Stimulated activated CD4-positive, alpha-beta T cell treated with anti-CD3 and anti-CD28 coated beads, Interleukin-15, amount 100 ng/mL, for 48 hours (primary cell): ENCODE measurements at regions not wholly inside any gene's neighbourhood (a gene's known extent, or its start where the extent isn't known, plus 50 kb on each side); places are given as distances from the start of the nearest gene placed in this dataset.

Experiments
- DNase-seq, 2 donors: peaks; one replicate each; pipeline ENCODE4 v3.0.0-alpha.2; 2020; ENCODE audit warnings: low read depth in 2 of 2

- DNase-seq: no peak
These were observed 507.9 kb downstream of the RPS24 start for GRCh38 chr10:78541481-78542140.

GRCh38 chr10:78542141-78542489 is 508.5 kb downstream of the RPS24 start:
- DNase-seq: no peak

GRCh38 chr10:78542521-78542920 is 508.9 kb downstream of the RPS24 start:
- no peak for DNase-seq

- no peak for DNase-seq
These were observed 509.5 kb downstream of the RPS24 start for GRCh38 chr10:78543031-78543748.

- DNase-seq: peak in 1 of 2 donors; percentile 7
These were observed 510.2 kb downstream of the RPS24 start for GRCh38 chr10:78543749-78544362.

GRCh38 chr10:78544423-78545090 is 510.9 kb downstream of the RPS24 start:
- DNase-seq: no peak

GRCh38 chr10:78545756-78546155 is 512.1 kb downstream of the RPS24 start:
- no peak for DNase-seq

- DNase-seq: no peak
These were observed 513.7 kb downstream of the RPS24 start for GRCh38 chr10:78547397-78547796.

GRCh38 chr10:78547905-78548304 is 514.2 kb downstream of the RPS24 start:
- DNase-seq: no peak

- no peak for DNase-seq
These were observed 514.7 kb downstream of the RPS24 start for GRCh38 chr10:78548369-78548768.

GRCh38 chr10:78549140-78549935 is 515.7 kb downstream of the RPS24 start:
- no peak for DNase-seq

GRCh38 chr10:78550090-78550489 is 516.4 kb downstream of the RPS24 start:
- DNase-seq: no peak

GRCh38 chr10:78550716-78551115 is 517.1 kb downstream of the RPS24 start:
- DNase-seq: no peak

- DNase-seq: no peak
These were observed 517.4 kb upstream of the ZMIZ1 start for GRCh38 chr10:78551184-78552005.

GRCh38 chr10:78552261-78552811 is 516.4 kb upstream of the ZMIZ1 start:
- DNase-seq: no peak

- DNase-seq: no peak
These were observed 515.0 kb upstream of the ZMIZ1 start for GRCh38 chr10:78553792-78554191.

GRCh38 chr10:78555128-78555527 is 513.6 kb upstream of the ZMIZ1 start:
- no peak for DNase-seq

- no peak for DNase-seq
These were observed 511.9 kb upstream of the ZMIZ1 start for GRCh38 chr10:78556705-78557432.

GRCh38 chr10:78557433-78557925 is 511.3 kb upstream of the ZMIZ1 start:
- DNase-seq: no peak
